ENCODE measurements at regions not wholly inside any gene's neighbourhood (a gene's known extent, or its start where the extent isn't known, plus 50 kb on each side); places are given as distances from the start of the nearest gene placed in this dataset.

GRCh38 chr4:35237924-35238323 is 1006.4 kb downstream of the ARAP2 start:
- intact Hi-C loops (cut with DNase I; ENCODE audit: low total_unique reads) (no loop called here), in situ Hi-C loops (cut with MboI; ENCODE audit: low sequenced_read_pairs in 4 of 4) (no loop called here)
- DNase-seq (no peak), ATAC-seq (no peak)
- no peak overlapping the region for H3K27ac ChIP-seq
- no peaks in the 10 kb centered on the region for H3K4me1 ChIP-seq
- H3K4me3 ChIP-seq: no peak overlapping the region
- H3K36me3 ChIP-seq: no peaks in the 10 kb centered on the region
- no peaks in the 10 kb centered on the region for H3K9me3 ChIP-seq
- no peaks in the 10 kb centered on the region for H3K27me3 ChIP-seq
- TF ChIP-seq CTCF (IDR thresholded peaks at IDR 0.05 in 4 of 5, conservative IDR thresholded peaks at IDR 0.05 in 1 of 5): no peak
- no peak for TF ChIP-seq POLR2A (IDR thresholded peaks at IDR 0.05)

GRCh38 chr4:35238793-35239192 is 1005.5 kb downstream of the ARAP2 start:
- ATAC-seq (no peak), DNase-seq (no peak)
- Histone ChIP-seq H3K4me3 (no peak overlapping the region), H3K4me1 (no peaks in the 10 kb centered on the region), H3K27me3 (no peaks in the 10 kb centered on the region), H3K9me3 (no peaks in the 10 kb centered on the region), H3K36me3 (no peaks in the 10 kb centered on the region), H3K27ac (no peak overlapping the region)
- intact Hi-C loops (cut with DNase I; ENCODE audit: low total_unique reads): no loop called here
- in situ Hi-C loops (cut with MboI; ENCODE audit: low sequenced_read_pairs in 4 of 4): no loop called here
- TF ChIP-seq CTCF (IDR thresholded peaks at IDR 0.05 in 4 of 5, conservative IDR thresholded peaks at IDR 0.05 in 1 of 5) (no peak), POLR2A (IDR thresholded peaks at IDR 0.05) (no peak)

GRCh38 chr4:35246493-35246892 is 997.8 kb downstream of the ARAP2 start:
- in situ Hi-C loops (cut with MboI; ENCODE audit: low sequenced_read_pairs in 4 of 4): no loop called here
- TF ChIP-seq POLR2A (IDR thresholded peaks at IDR 0.05): no peak
- TF ChIP-seq CTCF (IDR thresholded peaks at IDR 0.05 in 4 of 5, conservative IDR thresholded peaks at IDR 0.05 in 1 of 5): no peak

GRCh38 chr4:35247047-35247446 is 997.3 kb downstream of the ARAP2 start:
- no peaks in the 10 kb centered on the region for H3K27me3 ChIP-seq
- ATAC-seq: no peak
- H3K4me1 ChIP-seq: no peaks in the 10 kb centered on the region
- no peak for DNase-seq
- TF ChIP-seq POLR2A (IDR thresholded peaks at IDR 0.05): no peak
- TF ChIP-seq CTCF (IDR thresholded peaks at IDR 0.05 in 4 of 5, conservative IDR thresholded peaks at IDR 0.05 in 1 of 5): no peak
- in situ Hi-C loops (cut with MboI; ENCODE audit: low sequenced_read_pairs in 4 of 4) (no loop called here), intact Hi-C loops (cut with DNase I; ENCODE audit: low total_unique reads) (no loop called here)
- no peak overlapping the region for H3K4me3 ChIP-seq
- no peaks in the 10 kb centered on the region for H3K9me3 ChIP-seq
- H3K36me3 ChIP-seq: no peaks in the 10 kb centered on the region
- H3K27ac ChIP-seq: no peak overlapping the region

More at GRCh38 chr4:35246493-35246892, 997.8 kb downstream of the ARAP2 start:
- no peak overlapping the region for H3K27ac ChIP-seq
- no peaks in the 10 kb centered on the region for H3K9me3 ChIP-seq
- ATAC-seq (no peak), DNase-seq (no peak)
- H3K36me3 ChIP-seq: no peaks in the 10 kb centered on the region
- no peak overlapping the region for H3K4me3 ChIP-seq
- no peaks in the 10 kb centered on the region for H3K27me3 ChIP-seq
- no peaks in the 10 kb centered on the region for H3K4me1 ChIP-seq
- intact Hi-C loops (cut with DNase I; ENCODE audit: low total_unique reads): no loop called here

- intact Hi-C loops (cut with DNase I; ENCODE audit: low total_unique reads) (no loop called here), in situ Hi-C loops (cut with MboI; ENCODE audit: low sequenced_read_pairs in 4 of 4) (no loop called here)
- DNase-seq (no peak), ATAC-seq (no peak)
- Histone ChIP-seq H3K27me3 (no peaks in the 10 kb centered on the region), H3K27ac (no peak overlapping the region), H3K4me1 (no peaks in the 10 kb centered on the region), H3K9me3 (no peaks in the 10 kb centered on the region), H3K4me3 (no peak overlapping the region), H3K36me3 (no peaks in the 10 kb centered on the region)
- TF ChIP-seq POLR2A (IDR thresholded peaks at IDR 0.05): no peak
- TF ChIP-seq CTCF (IDR thresholded peaks at IDR 0.05 in 4 of 5, conservative IDR thresholded peaks at IDR 0.05 in 1 of 5): no peak
These were observed 994.0 kb downstream of the ARAP2 start for GRCh38 chr4:35250331-35250730.
